IMR-90 (cell line): ENCODE measurements at regions not wholly inside any gene's neighbourhood (a gene's known extent, or its start where the extent isn't known, plus 50 kb on each side); places are given as distances from the start of the nearest gene placed in this dataset.

Experiments used
- ATAC-seq: fragments of 200-7000 bp; cut with Tn5 transposase; 2 replicates; pipeline ENCODE4 v1.9.1; 2020; ENCODE audit warnings: low read depth, mild to moderate bottlenecking, moderate library complexity
- BruUV-seq: library from RNA; stranded (reverse); fragments of 400-500 nt; replicated peaks from 2 replicates; lab custom pipeline; 2021; lab: Mats Ljungman, UMichigan
- CTCF ChIA-PET: fragments of 300-600 bp; formaldehyde crosslinking; extraction: SDS; loops from one replicate; lab custom pipeline; 2021; ENCODE audit warnings: antibody characterized with exemption; lab: Yijun Ruan, JAX
- POLR2A ChIA-PET: fragments of 300-600 bp; sonication (Branson Sonifier 250); formaldehyde crosslinking; loops from one replicate; lab custom pipeline; 2022; ENCODE audit warnings: antibody characterized with exemption; ENCODE audit not compliant: unreplicated experiment; lab: Charles Lee
- DNase-seq: peaks from one replicate; pipeline ENCODE4 v3.0.0; 2013
- H2AFZ ChIP-seq: replicated peaks from 2 replicates; pipeline ENCODE3; 2013; ENCODE audit warnings: low read length, mild to moderate bottlenecking; ENCODE audit not compliant: poor library complexity
- H2AK5ac ChIP-seq: 2 replicates; pipeline ENCODE4 v1.6.1; 2013; ENCODE audit warnings: low read depth, low read length, inconsistent platforms
- H2AK9ac ChIP-seq: replicated peaks from 2 replicates; pipeline ENCODE3; 2013; ENCODE audit warnings: mild to moderate bottlenecking, low read depth, low read length, moderate library complexity; ENCODE audit not compliant: poor library complexity
- H2BK120ac ChIP-seq: 2 replicates; pipeline ENCODE4 v1.6.1; 2013; ENCODE audit warnings: low read depth, low read length, inconsistent platforms
- H2BK15ac ChIP-seq: 3 replicates; pipeline ENCODE4 v1.6.1; 2013; ENCODE audit warnings: low read depth, low read length, inconsistent platforms
- H2BK20ac ChIP-seq: 2 replicates; pipeline ENCODE4 v1.6.1; 2013; ENCODE audit warnings: low read depth, mild to moderate bottlenecking, inconsistent platforms, low read length, moderate library complexity
- H2BK5ac ChIP-seq: 2 replicates; pipeline ENCODE4 v1.6.1; 2013; ENCODE audit warnings: mild to moderate bottlenecking, low read depth, low read length, inconsistent platforms; ENCODE audit not compliant: poor library complexity, severe bottlenecking
- H3K14ac ChIP-seq: replicated peaks from 2 replicates; pipeline ENCODE4 v1.6.1; 2013; ENCODE audit warnings: low read depth, low read length, inconsistent platforms
- H3K18ac ChIP-seq: 2 replicates; pipeline ENCODE4 v1.6.1; 2013; ENCODE audit warnings: low read depth, low read length, control low read depth
- H3K23ac ChIP-seq: 2 replicates; pipeline ENCODE4 v1.6.1; 2013; ENCODE audit warnings: low read depth, low read length, inconsistent platforms
- H3K27ac ChIP-seq: 2 replicates; pipeline ENCODE4 v1.5.1; 2013; ENCODE audit warnings: mild to moderate bottlenecking, control low read depth, low read length; ENCODE audit not compliant: insufficient read depth
- H3K27me3 ChIP-seq: 2 replicates; pipeline ENCODE4 v1.6.1; 2013; ENCODE audit warnings: low read length; ENCODE audit not compliant: control insufficient read depth, insufficient read depth
- H3K36me3 ChIP-seq: 2 replicates; pipeline ENCODE4 v1.6.1; 2013; ENCODE audit warnings: low read length, mixed read lengths; ENCODE audit not compliant: control insufficient read depth, insufficient read depth
- H3K4ac ChIP-seq: 2 replicates; pipeline ENCODE4 v1.6.1; 2013; ENCODE audit warnings: low read depth, low read length, inconsistent platforms
- H3K4me1 ChIP-seq: 2 replicates; pipeline ENCODE4 v1.6.1; 2013; ENCODE audit warnings: low read length, mixed read lengths; ENCODE audit not compliant: control insufficient read depth, insufficient read depth
- H3K4me2 ChIP-seq: 2 replicates; pipeline ENCODE4 v1.6.1; 2013; ENCODE audit warnings: low read depth, mild to moderate bottlenecking, control low read depth, low read length, moderate library complexity
- H3K4me3 ChIP-seq: 2 replicates; pipeline ENCODE4 v1.5.1; 2013; ENCODE audit warnings: low read depth, mild to moderate bottlenecking, control low read depth, low read length, moderate library complexity; ENCODE audit not compliant: insufficient read depth
- H3K56ac ChIP-seq: 2 replicates; pipeline ENCODE4 v1.6.1; 2013; ENCODE audit warnings: low read length, inconsistent platforms; ENCODE audit not compliant: insufficient read depth; ENCODE audit errors: extremely low read depth
- H3K79me1 ChIP-seq, 2 experiments: 2 replicates each; pipeline ENCODE4 v1.6.1; 2013; ENCODE audit warnings: low read length in 2 of 2, inconsistent platforms in 1 of 2, low read depth in 1 of 2
- H3K9ac ChIP-seq: 2 replicates; pipeline ENCODE4 v1.6.1; 2013; ENCODE audit warnings: low read depth, low read length, control low read depth
- H3K9me1 ChIP-seq: 2 replicates; pipeline ENCODE4 v1.6.1; 2013; ENCODE audit warnings: low read length, inconsistent platforms; ENCODE audit not compliant: insufficient read depth
- H3K9me3 ChIP-seq: 2 replicates; pipeline ENCODE4 v1.6.1; 2013; ENCODE audit warnings: low read length; ENCODE audit not compliant: control insufficient read depth, insufficient read depth
- H4K20me1 ChIP-seq: 2 replicates; pipeline ENCODE4 v1.6.1; 2013; ENCODE audit warnings: low read length, inconsistent platforms; ENCODE audit not compliant: insufficient read depth
- H4K5ac ChIP-seq: 2 replicates; pipeline ENCODE4 v1.6.1; 2013; ENCODE audit warnings: mild to moderate bottlenecking, low read depth, low read length, control low read depth
- H4K8ac ChIP-seq, 2 experiments: 2 replicates each; pipeline ENCODE4 v1.6.1; 2013; ENCODE audit warnings: low read depth in 2 of 2, low read length in 2 of 2, control low read depth in 1 of 2, inconsistent platforms in 1 of 2
- H4K91ac ChIP-seq: 2 replicates; pipeline ENCODE4 v1.6.1; 2013; ENCODE audit warnings: low read depth, low read length, inconsistent platforms; ENCODE audit not compliant: insufficient read depth
- BHLHE40 ChIP-seq: fragments of 150-350 bp; IDR thresholded peaks from 2 replicates; pipeline ENCODE4 v1.6.1; 2016; ENCODE audit warnings: mild to moderate bottlenecking, low read depth, low read length
- CEBPB ChIP-seq: IDR thresholded peaks from 2 replicates; pipeline ENCODE4 v1.6.1; 2012; ENCODE audit warnings: low read depth, low read length, improper control_type of control experiment
- CHD1 ChIP-seq: IDR thresholded peaks from 2 replicates; pipeline ENCODE4 v1.6.1; 2012; ENCODE audit warnings: low read depth, low read length, improper control_type of control experiment
- CTCF ChIP-seq: conservative IDR thresholded peaks from 2 replicates; pipeline ENCODE4 v1.5.1; 2012; ENCODE audit warnings: mild to moderate bottlenecking, low read depth, low read length, improper control_type of control experiment
- FOS ChIP-seq: fragments of 150-350 bp; IDR thresholded peaks from 2 replicates; pipeline ENCODE4 v1.6.1; 2016; ENCODE audit warnings: low read depth, low read length
- MAFK ChIP-seq: IDR thresholded peaks from 2 replicates; pipeline ENCODE4 v1.6.1; 2012; ENCODE audit warnings: low read depth, low read length, improper control_type of control experiment
- MAZ ChIP-seq: IDR thresholded peaks from 2 replicates; pipeline ENCODE4 v1.6.1; 2012; ENCODE audit warnings: low read depth, mild to moderate bottlenecking, low read length, improper control_type of control experiment, moderate library complexity, borderline replicate concordance
- MXI1 ChIP-seq: IDR thresholded peaks from 2 replicates; pipeline ENCODE4 v1.6.1; 2012; ENCODE audit warnings: low read depth, mild to moderate bottlenecking, low read length, moderate library complexity, borderline replicate concordance
- NFE2L2 ChIP-seq: fragments of 150-350 bp; IDR thresholded peaks from 2 replicates; pipeline ENCODE4 v1.6.1; 2016; ENCODE audit warnings: low read depth, mild to moderate bottlenecking, low read length
- POLR2A ChIP-seq: IDR thresholded peaks from 2 replicates; pipeline ENCODE4 v1.6.1; 2012; ENCODE audit warnings: mild to moderate bottlenecking, low read depth, low read length
- RAD21 ChIP-seq: IDR thresholded peaks from 2 replicates; pipeline ENCODE4 v1.6.1; 2012; ENCODE audit warnings: low read length, improper control_type of control experiment
- RCOR1 ChIP-seq: IDR thresholded peaks from 2 replicates; pipeline ENCODE4 v1.6.1; 2012; ENCODE audit warnings: mild to moderate bottlenecking, low read length, improper control_type of control experiment; ENCODE audit not compliant: insufficient replicate concordance
- RFX5 ChIP-seq: IDR thresholded peaks from 2 replicates; pipeline ENCODE4 v1.8.0; 2012; ENCODE audit warnings: low read depth, mild to moderate bottlenecking, low read length, moderate library complexity
- USF2 ChIP-seq: fragments of 150-350 bp; IDR thresholded peaks from 2 replicates; pipeline ENCODE4 v1.6.1; 2017; ENCODE audit warnings: mild to moderate bottlenecking, antibody characterized with exemption, low read length, low read depth
- WGBS, 2 experiments: methylation state at CpG; one replicate each; pipeline versions ENCODE4 v1.1.5 to v1.1.7; 2013; ENCODE audit warnings: missing lambda C conversion rate in 2 of 2; ENCODE audit not compliant: insufficient read length in 1 of 2; ENCODE audit errors: extremely low coverage in 2 of 2; 5-methylcytosine and 5-hydroxymethylcytosine counted together
- dilution Hi-C: fragments of 300-500 bp; cut with HindIII; formaldehyde crosslinking; loops from one replicate; pipeline ENCODE4 v1.14.3; 2018; ENCODE audit warnings: low sequenced_read_pairs; ENCODE audit not compliant: unreplicated experiment
- in situ Hi-C: fragments of 300-500 bp; cut with MboI; formaldehyde crosslinking; loops from 3 replicates; pipeline ENCODE4 v1.14.3; 2019; ENCODE audit warnings: low sequenced_read_pairs, inconsistent platforms, mixed read lengths
- intact Hi-C: fragments of 100-400 bp; cut with micrococcal nuclease; formaldehyde crosslinking; loops from 2 replicates; pipeline ENCODE4 v1.10.0; 2022
- TF ChIP-seq, protein P1 (sequence below): fragments of 150-350 bp; IDR thresholded peaks from 2 replicates; pipeline ENCODE4 v1.6.1; 2016; ENCODE audit warnings: low read depth, mild to moderate bottlenecking, low read length, moderate library complexity, borderline replicate concordance

DNA sequence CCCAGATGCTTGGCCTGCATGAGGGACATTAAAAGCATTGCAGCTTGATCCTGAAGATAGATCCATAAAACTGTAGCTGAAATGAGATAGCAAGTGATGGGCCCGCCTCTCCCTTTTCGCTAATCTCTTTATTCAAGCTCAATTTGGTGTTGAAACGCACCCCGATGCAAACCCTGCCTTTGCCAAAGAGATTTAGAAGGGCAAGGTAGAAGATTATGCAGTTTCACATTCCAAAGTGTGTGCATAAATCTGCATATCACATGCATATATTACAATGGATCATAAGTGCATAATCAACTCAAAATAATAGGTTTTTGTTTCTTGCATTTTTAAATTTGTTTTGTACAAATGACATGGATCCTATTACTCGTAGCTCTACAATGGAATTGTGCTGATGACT lies 80.1 kb upstream of the SHANK2 start:
- ChIA-PET POLR2A (no interaction called here), CTCF (no interaction called here)
- Histone ChIP-seq H3K56ac (no peak overlapping the region), H3K36me3 (no peaks in the 10 kb centered on the region), H4K20me1 (no peaks in the 10 kb centered on the region), H2AK5ac (no peak overlapping the region), H3K9me1 (no peaks in the 10 kb centered on the region; the same call in 1 of the 2 replicates), H2BK20ac (no peak overlapping the region), H3K9me3 (peaks cover 8% of the 10 kb centered on the region; the same call in 1 of the 2 replicates), H2AFZ (no peak overlapping the region), H3K14ac (no peak overlapping the region), H4K91ac (no peak overlapping the region), H2BK5ac (no peak overlapping the region), H3K23ac (no peak overlapping the region), H3K4me2 (no peak overlapping the region), H3K27ac (no peak overlapping the region), H3K9ac (no peak overlapping the region), H3K18ac (no peak overlapping the region), H2BK15ac (no peak overlapping the region), H4K8ac (no peak overlapping the region), H3K4me1 (peaks cover 3% of the 10 kb centered on the region; the same call in 1 of the 2 replicates), H2AK9ac (no peak overlapping the region), H3K27me3 (peaks cover 24% of the 10 kb centered on the region), H2BK120ac (no peak overlapping the region), H3K4ac (no peak overlapping the region), H3K79me1 (no peaks in the 10 kb centered on the region), H3K4me3 (no peak overlapping the region), H4K5ac (no peak overlapping the region)
- dilution Hi-C loops = no loop called here
- intact Hi-C loops = no loop called here
- 40% methylated on average over 1 of the region's 5 CpGs; no CpG with 5 or more reads in 1 of the 2 experiments for WGBS, 2 experiments
- TF ChIP-seq MXI1 (no peak), USF2 (no peak), BHLHE40 (no peak), NFE2L2 (no peak), RAD21 (no peak), RCOR1 (no peak), CHD1 (no peak), CEBPB (no peak), MAZ (no peak), FOS (no peak), RFX5 (no peak), CTCF (no peak), POLR2A (no peak), MAFK (no peak)
- TF ChIP-seq, protein P1, sequence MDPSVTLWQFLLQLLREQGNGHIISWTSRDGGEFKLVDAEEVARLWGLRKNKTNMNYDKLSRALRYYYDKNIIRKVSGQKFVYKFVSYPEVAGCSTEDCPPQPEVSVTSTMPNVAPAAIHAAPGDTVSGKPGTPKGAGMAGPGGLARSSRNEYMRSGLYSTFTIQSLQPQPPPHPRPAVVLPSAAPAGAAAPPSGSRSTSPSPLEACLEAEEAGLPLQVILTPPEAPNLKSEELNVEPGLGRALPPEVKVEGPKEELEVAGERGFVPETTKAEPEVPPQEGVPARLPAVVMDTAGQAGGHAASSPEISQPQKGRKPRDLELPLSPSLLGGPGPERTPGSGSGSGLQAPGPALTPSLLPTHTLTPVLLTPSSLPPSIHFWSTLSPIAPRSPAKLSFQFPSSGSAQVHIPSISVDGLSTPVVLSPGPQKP = no peak
- BruUV-seq = no TSS peak
- in situ Hi-C loops = no loop called here
- ATAC-seq (no peak), DNase-seq (no peak)
